ENCODE measurements at regions not wholly inside any gene's neighbourhood (a gene's known extent, or its start where the extent isn't known, plus 50 kb on each side); places are given as distances from the start of the nearest gene placed in this dataset.

- Mint-ChIP-seq H3K4me3 (no peak overlapping the region), H3K27ac (no peak overlapping the region), H3K27me3 (ENCODE audit: low read depth) (peaks cover 2% of the 10 kb centered on the region), H3K36me3 (ENCODE audit: insufficient read depth in 1 of 3, low read depth in 3 of 3) (peaks cover 0 to 2% (median 0%) of the 10 kb centered on the region in 3 experiments; a peak in 2 of 7 replicates), H3K4me1 (peaks cover 0 to 3% of the 10 kb centered on the region in 2 experiments; a peak in 1 of 4 replicates), H3K9me3 (no peaks in the 10 kb centered on the region)
- Histone ChIP-seq H4K8ac (replicated peaks; ENCODE audit: insufficient read length, low read depth, low read length) (no peak overlapping the region), H4K91ac (ENCODE audit: insufficient read length, low read depth, low read length) (no peak overlapping the region), H3K4ac (ENCODE audit: low read depth, low read length) (no peak overlapping the region), H3K18ac (ENCODE audit: insufficient read length, low read depth, low read length) (no peak overlapping the region), H3K27me3 (ENCODE audit: insufficient read depth, low read length) (no peaks in the 10 kb centered on the region), H2AK5ac (ENCODE audit: insufficient read length, low read length) (no peak overlapping the region), H2BK120ac (ENCODE audit: low read depth, low read length, poor library complexity, severe bottlenecking) (no peak overlapping the region), H4K20me1 (ENCODE audit: control insufficient read depth, insufficient read depth, insufficient read length) (no peaks in the 10 kb centered on the region), H4K5ac (ENCODE audit: insufficient read length, low read depth, low read length) (no peak overlapping the region), H3K79me1 (ENCODE audit: insufficient read depth, low read depth, low read length, poor library complexity, severe bottlenecking) (no peaks in the 10 kb centered on the region), H3K23ac (ENCODE audit: insufficient read length, low read depth, low read length) (no peak overlapping the region), H3K9ac (ENCODE audit: extremely low read depth, insufficient read length, low read length) (no peak overlapping the region), H3K56ac (ENCODE audit: insufficient read length, low read depth, low read length) (no peak overlapping the region), H3K79me2 (ENCODE audit: insufficient read depth, low read length) (no peaks in the 10 kb centered on the region), H3T11ph (ENCODE audit: low read length) (no peak overlapping the region), H2AFZ (ENCODE audit: low read length) (no peak overlapping the region), H3K4me1 (ENCODE audit: insufficient read depth, low read length) (no peaks in the 10 kb centered on the region), H2BK12ac (ENCODE audit: insufficient read length, low read depth, low read length) (no peak overlapping the region), H3K14ac (ENCODE audit: insufficient read depth, low read length) (no peak overlapping the region), H3K23me2 (ENCODE audit: insufficient read length, low read depth, low read length, poor library complexity, severe bottlenecking) (no peaks in the 10 kb centered on the region), H3K27ac (ENCODE audit: insufficient read length, low read depth, low read length) (no peak overlapping the region), H2BK20ac (ENCODE audit: low read depth, low read length, poor library complexity, severe bottlenecking) (no peak overlapping the region), H3K9me3 (ENCODE audit: control insufficient read depth, low read depth, low read length) (no peaks in the 10 kb centered on the region), H3K4me2 (ENCODE audit: insufficient read depth, insufficient read length, low read length) (no peak overlapping the region), H2BK5ac (ENCODE audit: insufficient read length, low read length) (no peak overlapping the region), H2BK15ac (ENCODE audit: low read depth, low read length) (no peak overlapping the region)
- WGBS (ENCODE audit: extremely low coverage, insufficient read length, low lambda C conversion rate): no CpG with 5 or more reads among the region's 1 CpG
- no peak for DNase-seq
- no peak for TF ChIP-seq CTCF (conservative IDR thresholded peaks at IDR 0.05)
Measured at GRCh38 chr2:7988440-7988839, 693.4 kb upstream of the ID2 start.

All from H9 (cell line).